ENCODE measurements at regions not wholly inside any gene's neighbourhood (a gene's known extent, or its start where the extent isn't known, plus 50 kb on each side); places are given as distances from the start of the nearest gene placed in this dataset.
"Not testable (repeated sequence)": the region's sequence is repeated elsewhere in the genome, so short reads cannot be mapped to it uniquely, and the experiment has no call there.

- not testable (repeated sequence) for H3K27ac ChIP-seq (ENCODE audit: low read depth, low read length, severe bottlenecking); H3K9me3 ChIP-seq (ENCODE audit: control insufficient read depth, low read length); H3K4me1 ChIP-seq (ENCODE audit: control insufficient read depth, insufficient read depth, low read length, poor library complexity, severe bottlenecking); H3K36me3 ChIP-seq (ENCODE audit: control insufficient read depth, insufficient read depth, low read length); H3K4me3 ChIP-seq (ENCODE audit: extremely low read depth, insufficient read depth, low read length, poor library complexity, severe bottlenecking)
Measured at GRCh38 chr19:28057026-28057425, 1155.9 kb downstream of the UQCRFS1 start.

- Histone ChIP-seq H3K4me1 (ENCODE audit: control insufficient read depth, insufficient read depth, low read length, poor library complexity, severe bottlenecking) (no peaks in the 10 kb centered on the region), H3K27ac (ENCODE audit: low read depth, low read length, severe bottlenecking) (no peak overlapping the region), H3K9me3 (ENCODE audit: control insufficient read depth, low read length) (no peaks in the 10 kb centered on the region), H3K4me3 (ENCODE audit: extremely low read depth, insufficient read depth, low read length, poor library complexity, severe bottlenecking) (no peak overlapping the region), H3K36me3 (ENCODE audit: control insufficient read depth, insufficient read depth, low read length) (no peaks in the 10 kb centered on the region)
- whole genome bisulfite sequencing, 2 experiments (ENCODE audit: insufficient coverage in 2 of 2): 76% methylated on average over 5 to 6 of the region's 6 CpGs
Measured at GRCh38 chr19:28051047-28051446, 1161.9 kb downstream of the UQCRFS1 start.

GRCh38 chr19:28049875-28050274 is 1163.1 kb downstream of the UQCRFS1 start:
- 78 to 83% methylated on average over 2 of the region's 2 CpGs for WGBS, 2 experiments (ENCODE audit: insufficient coverage in 2 of 2)
- no peak overlapping the region for H3K4me3 ChIP-seq (ENCODE audit: extremely low read depth, insufficient read depth, low read length, poor library complexity, severe bottlenecking)
- H3K27ac ChIP-seq (ENCODE audit: low read depth, low read length, severe bottlenecking): no peak overlapping the region
- no peaks in the 10 kb centered on the region for H3K4me1 ChIP-seq (ENCODE audit: control insufficient read depth, insufficient read depth, low read length, poor library complexity, severe bottlenecking)
- H3K9me3 ChIP-seq (ENCODE audit: control insufficient read depth, low read length): no peaks in the 10 kb centered on the region
- H3K36me3 ChIP-seq (ENCODE audit: control insufficient read depth, insufficient read depth, low read length): no peaks in the 10 kb centered on the region

- 67 to 100% methylated on average over 1 of the region's 1 CpG for WGBS, 2 experiments (ENCODE audit: insufficient coverage in 2 of 2)
Measured at GRCh38 chr19:28046932-28047331, 1166.0 kb downstream of the UQCRFS1 start.

GRCh38 chr19:28045621-28046020 is 1167.3 kb downstream of the UQCRFS1 start:
- no peak overlapping the region for H3K27ac ChIP-seq (ENCODE audit: low read depth, low read length, severe bottlenecking)
- no peaks in the 10 kb centered on the region for H3K36me3 ChIP-seq (ENCODE audit: control insufficient read depth, insufficient read depth, low read length)
- H3K4me1 ChIP-seq (ENCODE audit: control insufficient read depth, insufficient read depth, low read length, poor library complexity, severe bottlenecking): no peaks in the 10 kb centered on the region
- no peak overlapping the region for H3K4me3 ChIP-seq (ENCODE audit: extremely low read depth, insufficient read depth, low read length, poor library complexity, severe bottlenecking)
- WGBS, 2 experiments (ENCODE audit: insufficient coverage in 2 of 2): no CpG with 5 or more reads among the region's 2 CpGs
- H3K9me3 ChIP-seq (ENCODE audit: control insufficient read depth, low read length): no peaks in the 10 kb centered on the region

More at GRCh38 chr19:28046932-28047331, 1166.0 kb downstream of the UQCRFS1 start:
- H3K36me3 ChIP-seq (ENCODE audit: control insufficient read depth, insufficient read depth, low read length): no peaks in the 10 kb centered on the region
- H3K4me3 ChIP-seq (ENCODE audit: extremely low read depth, insufficient read depth, low read length, poor library complexity, severe bottlenecking): no peak overlapping the region
- H3K4me1 ChIP-seq (ENCODE audit: control insufficient read depth, insufficient read depth, low read length, poor library complexity, severe bottlenecking): no peaks in the 10 kb centered on the region
- H3K27ac ChIP-seq (ENCODE audit: low read depth, low read length, severe bottlenecking): no peak overlapping the region
- H3K9me3 ChIP-seq (ENCODE audit: control insufficient read depth, low read length): no peaks in the 10 kb centered on the region

GRCh38 chr19:28044477-28044876 is 1168.5 kb downstream of the UQCRFS1 start:
- WGBS, 2 experiments (ENCODE audit: insufficient coverage in 2 of 2): 80 to 91% methylated on average over 2 to 3 of the region's 4 CpGs
- H3K36me3 ChIP-seq (ENCODE audit: control insufficient read depth, insufficient read depth, low read length): no peaks in the 10 kb centered on the region
- no peak overlapping the region for H3K4me3 ChIP-seq (ENCODE audit: extremely low read depth, insufficient read depth, low read length, poor library complexity, severe bottlenecking)
- no peaks in the 10 kb centered on the region for H3K4me1 ChIP-seq (ENCODE audit: control insufficient read depth, insufficient read depth, low read length, poor library complexity, severe bottlenecking)
- H3K9me3 ChIP-seq (ENCODE audit: control insufficient read depth, low read length): no peaks in the 10 kb centered on the region
- no peak overlapping the region for H3K27ac ChIP-seq (ENCODE audit: low read depth, low read length, severe bottlenecking)

GRCh38 chr19:28042516-28042915 is 1170.4 kb downstream of the UQCRFS1 start:
- no peak overlapping the region for H3K27ac ChIP-seq (ENCODE audit: low read depth, low read length, severe bottlenecking)
- no peaks in the 10 kb centered on the region for H3K4me1 ChIP-seq (ENCODE audit: control insufficient read depth, insufficient read depth, low read length, poor library complexity, severe bottlenecking)
- no peaks in the 10 kb centered on the region for H3K36me3 ChIP-seq (ENCODE audit: control insufficient read depth, insufficient read depth, low read length)
- H3K4me3 ChIP-seq (ENCODE audit: extremely low read depth, insufficient read depth, low read length, poor library complexity, severe bottlenecking): no peak overlapping the region
- 71 to 86% methylated on average over 1 to 2 of the region's 4 CpGs for WGBS, 2 experiments (ENCODE audit: insufficient coverage in 2 of 2)
- H3K9me3 ChIP-seq (ENCODE audit: control insufficient read depth, low read length): no peaks in the 10 kb centered on the region

- H3K4me1 ChIP-seq (ENCODE audit: control insufficient read depth, insufficient read depth, low read length, poor library complexity, severe bottlenecking): no peaks in the 10 kb centered on the region
- no peaks in the 10 kb centered on the region for H3K9me3 ChIP-seq (ENCODE audit: control insufficient read depth, low read length)
- H3K4me3 ChIP-seq (ENCODE audit: extremely low read depth, insufficient read depth, low read length, poor library complexity, severe bottlenecking): no peak overlapping the region
- no peak overlapping the region for H3K27ac ChIP-seq (ENCODE audit: low read depth, low read length, severe bottlenecking)
- 87 to 94% methylated on average over 4 of the region's 4 CpGs for WGBS, 2 experiments (ENCODE audit: insufficient coverage in 2 of 2)
- H3K36me3 ChIP-seq (ENCODE audit: control insufficient read depth, insufficient read depth, low read length): no peaks in the 10 kb centered on the region
Measured at GRCh38 chr19:28039677-28040381, 1173.1 kb downstream of the UQCRFS1 start.

- H3K27ac ChIP-seq (ENCODE audit: low read depth, low read length, severe bottlenecking): no peak overlapping the region
- 71 to 80% methylated on average over 1 of the region's 4 CpGs for WGBS, 2 experiments (ENCODE audit: insufficient coverage in 2 of 2)
- H3K9me3 ChIP-seq (ENCODE audit: control insufficient read depth, low read length): no peaks in the 10 kb centered on the region
- H3K4me1 ChIP-seq (ENCODE audit: control insufficient read depth, insufficient read depth, low read length, poor library complexity, severe bottlenecking): no peaks in the 10 kb centered on the region
- H3K36me3 ChIP-seq (ENCODE audit: control insufficient read depth, insufficient read depth, low read length): no peaks in the 10 kb centered on the region
- H3K4me3 ChIP-seq (ENCODE audit: extremely low read depth, insufficient read depth, low read length, poor library complexity, severe bottlenecking): no peak overlapping the region
Measured at GRCh38 chr19:28037186-28037585, 1175.8 kb downstream of the UQCRFS1 start.

- WGBS, 2 experiments (ENCODE audit: insufficient coverage in 2 of 2): no CpG with 5 or more reads among the region's 1 CpG
- Histone ChIP-seq H3K36me3 (ENCODE audit: control insufficient read depth, insufficient read depth, low read length) (no peaks in the 10 kb centered on the region), H3K4me1 (ENCODE audit: control insufficient read depth, insufficient read depth, low read length, poor library complexity, severe bottlenecking) (no peaks in the 10 kb centered on the region), H3K4me3 (ENCODE audit: extremely low read depth, insufficient read depth, low read length, poor library complexity, severe bottlenecking) (no peak overlapping the region), H3K27ac (ENCODE audit: low read depth, low read length, severe bottlenecking) (no peak overlapping the region), H3K9me3 (ENCODE audit: control insufficient read depth, low read length) (no peaks in the 10 kb centered on the region)
Measured at GRCh38 chr19:28036486-28036885, 1176.5 kb downstream of the UQCRFS1 start.

GRCh38 chr19:28034936-28035335 is 1178.0 kb downstream of the UQCRFS1 start:
- Histone ChIP-seq H3K4me1 (ENCODE audit: control insufficient read depth, insufficient read depth, low read length, poor library complexity, severe bottlenecking) (no peaks in the 10 kb centered on the region), H3K9me3 (ENCODE audit: control insufficient read depth, low read length) (no peaks in the 10 kb centered on the region), H3K36me3 (ENCODE audit: control insufficient read depth, insufficient read depth, low read length) (no peaks in the 10 kb centered on the region), H3K27ac (ENCODE audit: low read depth, low read length, severe bottlenecking) (no peak overlapping the region), H3K4me3 (ENCODE audit: extremely low read depth, insufficient read depth, low read length, poor library complexity, severe bottlenecking) (no peak overlapping the region)
- 77 to 89% methylated on average over 4 of the region's 5 CpGs for WGBS, 2 experiments (ENCODE audit: insufficient coverage in 2 of 2)

Measured in mesodermal cell (in vitro differentiated cells).